IMR-90 (cell line): ENCODE measurements at regions not wholly inside any gene's neighbourhood (a gene's known extent, or its start where the extent isn't known, plus 50 kb on each side); places are given as distances from the start of the nearest gene placed in this dataset.

Experiments used
- CHD1 ChIP-seq: IDR thresholded peaks from 2 replicates; pipeline ENCODE4 v1.6.1; 2012; ENCODE audit warnings: low read depth, low read length, improper control_type of control experiment
- FOS ChIP-seq: fragments of 150-350 bp; IDR thresholded peaks from 2 replicates; pipeline ENCODE4 v1.6.1; 2016; ENCODE audit warnings: low read depth, low read length
- MAFK ChIP-seq: IDR thresholded peaks from 2 replicates; pipeline ENCODE4 v1.6.1; 2012; ENCODE audit warnings: low read depth, low read length, improper control_type of control experiment
- MAZ ChIP-seq: IDR thresholded peaks from 2 replicates; pipeline ENCODE4 v1.6.1; 2012; ENCODE audit warnings: low read depth, mild to moderate bottlenecking, low read length, improper control_type of control experiment, moderate library complexity, borderline replicate concordance
- MXI1 ChIP-seq: IDR thresholded peaks from 2 replicates; pipeline ENCODE4 v1.6.1; 2012; ENCODE audit warnings: low read depth, mild to moderate bottlenecking, low read length, moderate library complexity, borderline replicate concordance
- POLR2A ChIP-seq: IDR thresholded peaks from 2 replicates; pipeline ENCODE4 v1.6.1; 2012; ENCODE audit warnings: mild to moderate bottlenecking, low read depth, low read length
- RAD21 ChIP-seq: IDR thresholded peaks from 2 replicates; pipeline ENCODE4 v1.6.1; 2012; ENCODE audit warnings: low read length, improper control_type of control experiment
- RFX5 ChIP-seq: IDR thresholded peaks from 2 replicates; pipeline ENCODE4 v1.8.0; 2012; ENCODE audit warnings: low read depth, mild to moderate bottlenecking, low read length, moderate library complexity
- USF2 ChIP-seq: fragments of 150-350 bp; IDR thresholded peaks from 2 replicates; pipeline ENCODE4 v1.6.1; 2017; ENCODE audit warnings: mild to moderate bottlenecking, antibody characterized with exemption, low read length, low read depth
- TF ChIP-seq, protein P1 (sequence below): conservative IDR thresholded peaks from 2 replicates; pipeline ENCODE4 v1.5.1; 2012; ENCODE audit warnings: mild to moderate bottlenecking, low read depth, low read length, improper control_type of control experiment

GRCh38 chr6:105926318-105926717 lies 159.8 kb upstream of the PRDM1 start:
- TF ChIP-seq POLR2A = no peak
- TF ChIP-seq RAD21 = no peak
- no peak for TF ChIP-seq USF2
- TF ChIP-seq MAFK = no peak
- TF ChIP-seq, protein P1, sequence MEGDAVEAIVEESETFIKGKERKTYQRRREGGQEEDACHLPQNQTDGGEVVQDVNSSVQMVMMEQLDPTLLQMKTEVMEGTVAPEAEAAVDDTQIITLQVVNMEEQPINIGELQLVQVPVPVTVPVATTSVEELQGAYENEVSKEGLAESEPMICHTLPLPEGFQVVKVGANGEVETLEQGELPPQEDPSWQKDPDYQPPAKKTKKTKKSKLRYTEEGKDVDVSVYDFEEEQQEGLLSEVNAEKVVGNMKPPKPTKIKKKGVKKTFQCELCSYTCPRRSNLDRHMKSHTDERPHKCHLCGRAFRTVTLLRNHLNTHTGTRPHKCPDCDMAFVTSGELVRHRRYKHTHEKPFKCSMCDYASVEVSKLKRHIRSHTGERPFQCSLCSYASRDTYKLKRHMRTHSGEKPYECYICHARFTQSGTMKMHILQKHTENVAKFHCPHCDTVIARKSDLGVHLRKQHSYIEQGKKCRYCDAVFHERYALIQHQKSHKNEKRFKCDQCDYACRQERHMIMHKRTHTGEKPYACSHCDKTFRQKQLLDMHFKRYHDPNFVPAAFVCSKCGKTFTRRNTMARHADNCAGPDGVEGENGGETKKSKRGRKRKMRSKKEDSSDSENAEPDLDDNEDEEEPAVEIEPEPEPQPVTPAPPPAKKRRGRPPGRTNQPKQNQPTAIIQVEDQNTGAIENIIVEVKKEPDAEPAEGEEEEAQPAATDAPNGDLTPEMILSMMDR = no peak
- no peak for TF ChIP-seq MXI1
- no peak for TF ChIP-seq MAZ
- TF ChIP-seq CHD1 = no peak
- TF ChIP-seq RFX5 = no peak
- TF ChIP-seq FOS = no peak
